Panc1 (cell line): ENCODE measurements at regions not wholly inside any gene's neighbourhood (a gene's known extent, or its start where the extent isn't known, plus 50 kb on each side); places are given as distances from the start of the nearest gene placed in this dataset.

Experiments used
- ATAC-seq: fragments of 200-7000 bp; cut with Tn5 transposase; 2 replicates; pipeline ENCODE4 v1.9.1; 2020; ENCODE audit warnings: mild to moderate bottlenecking, moderate library complexity
- BruUV-seq: library from RNA; stranded (reverse); fragments of 400-500 nt; replicated peaks from 2 replicates; lab custom pipeline; 2021; lab: Mats Ljungman, UMichigan
- CTCF ChIA-PET: fragments of 300-600 bp; sonication (Branson Sonifier 250); formaldehyde crosslinking; loops from one replicate; lab custom pipeline; 2022; ENCODE audit warnings: antibody characterized with exemption; lab: Charles Lee
- POLR2A ChIA-PET: fragments of 300-600 bp; sonication (Branson Sonifier 250); formaldehyde crosslinking; loops from one replicate; lab custom pipeline; 2022; ENCODE audit warnings: antibody characterized with exemption; lab: Charles Lee
- DNase-seq: peaks from one replicate; pipeline ENCODE4 v3.0.0-alpha.2; 2010; ENCODE audit warnings: low read depth, low spot score
- H3K27ac ChIP-seq: 2 replicates; pipeline ENCODE4 v1.5.1; 2011; ENCODE audit warnings: mild to moderate bottlenecking, low read length, inconsistent platforms
- H3K27me3 ChIP-seq: fragments of 200-500 bp; sonication (Bioruptor generic); 2 replicates; pipeline ENCODE4 v1.6.0; 2014; ENCODE audit warnings: low read length, inconsistent platforms; ENCODE audit not compliant: control insufficient read depth, insufficient read depth
- H3K36me3 ChIP-seq: fragments of 200-500 bp; sonication (Bioruptor generic); 2 replicates; pipeline ENCODE4 v1.5.1; 2014; ENCODE audit warnings: inconsistent platforms, mild to moderate bottlenecking, low read length, moderate library complexity; ENCODE audit not compliant: control insufficient read depth, insufficient read depth
- H3K4me1 ChIP-seq: 2 replicates; pipeline ENCODE4 v1.5.1; 2011; ENCODE audit warnings: inconsistent platforms, mild to moderate bottlenecking, low read length, moderate library complexity; ENCODE audit not compliant: control insufficient read depth, insufficient read depth
- H3K4me3 ChIP-seq, 2 experiments: 2 replicates each; pipeline ENCODE4 v1.5.1; 2011 to 2012; ENCODE audit warnings: low read depth in 2 of 2, low read length in 2 of 2, mild to moderate bottlenecking in 2 of 2, inconsistent platforms in 1 of 2, moderate library complexity in 1 of 2
- H3K9me3 ChIP-seq: fragments of 200-500 bp; sonication (Bioruptor generic); 2 replicates; pipeline ENCODE4 v1.5.1; 2014; ENCODE audit warnings: low read depth, mild to moderate bottlenecking, inconsistent platforms, low read length, moderate library complexity; ENCODE audit not compliant: control insufficient read depth, insufficient read depth
- CTCF ChIP-seq: fragments of 450-650 bp; IDR thresholded peaks from 2 replicates; pipeline ENCODE4 v1.5.1; 2017; ENCODE audit warnings: mild to moderate bottlenecking
- POLR2AphosphoS5 ChIP-seq: IDR thresholded peaks from 2 replicates; pipeline ENCODE4 v1.6.1; 2012; ENCODE audit warnings: mild to moderate bottlenecking, low read depth, low read length, moderate library complexity
- REST ChIP-seq, 2 experiments: IDR thresholded peaks; 2 replicates each; pipeline ENCODE4 v1.6.1; 2011 to 2012; ENCODE audit warnings: low read depth in 2 of 2, control low read depth in 1 of 2, low read length in 1 of 2, mild to moderate bottlenecking in 1 of 2, moderate library complexity in 1 of 2; ENCODE audit not compliant: insufficient read depth in 1 of 2
- SIN3A ChIP-seq: IDR thresholded peaks from 2 replicates; pipeline ENCODE4 v1.6.1; 2012; ENCODE audit warnings: low read depth, mild to moderate bottlenecking, low read length, moderate library complexity, borderline replicate concordance; ENCODE audit not compliant: insufficient read depth
- TCF7L2 ChIP-seq: IDR thresholded peaks from 2 replicates; pipeline ENCODE4 v1.6.1; 2011; ENCODE audit warnings: mild to moderate bottlenecking, low read depth, low read length, inconsistent platforms
- in situ Hi-C: cut with HindIII; loops from 2 replicates; pipeline ENCODE4 v1.10.0; 2016; ENCODE audit warnings: low sequenced_read_pairs, low pct_unique_long_range_greater_than_20kb
- intact Hi-C: fragments of 100-400 bp; cut with micrococcal nuclease; formaldehyde crosslinking; loops from one replicate; pipeline ENCODE4 v1.10.0; 2022; ENCODE audit not compliant: unreplicated experiment

GRCh38 chr12:25417071-25417470 is 136.0 kb downstream of the LMNTD1 start:
- POLR2A ChIA-PET: no interaction called here
- TF ChIP-seq TCF7L2: no peak
- no peak for TF ChIP-seq POLR2AphosphoS5
- TF ChIP-seq REST (IDR thresholded peaks at IDR 0.05; ENCODE audit: insufficient read depth in 1 of 2, low read depth in 2 of 2, low read length in 1 of 2): no peak
- no peak for TF ChIP-seq CTCF
- TF ChIP-seq SIN3A: no peak
- Histone ChIP-seq H3K27me3 (no peaks in the 10 kb centered on the region; the same call in 1 of the 2 replicates), H3K4me3 (no peak overlapping the region), H3K4me1 (no peaks in the 10 kb centered on the region), H3K27ac (no peak overlapping the region), H3K36me3 (no peaks in the 10 kb centered on the region), H3K9me3 (no peaks in the 10 kb centered on the region)
- BruUV-seq: no TSS peak
- intact Hi-C loops (no loop called here), in situ Hi-C loops (no loop called here)
- no peak for ATAC-seq
- no peak for DNase-seq
- CTCF ChIA-PET: interaction anchor here (0.7 kb wide), 1 partner anchor 11 kb away, joined by 3 read pairs; no protein-coding TSS in a partner anchor

- BruUV-seq: no TSS peak
- intact Hi-C loops: no loop called here
- Histone ChIP-seq H3K36me3 (no peaks in the 10 kb centered on the region), H3K4me1 (no peaks in the 10 kb centered on the region), H3K27ac (no peak overlapping the region), H3K4me3 (no peak overlapping the region), H3K27me3 (no peaks in the 10 kb centered on the region; the same call in 1 of the 2 replicates), H3K9me3 (no peaks in the 10 kb centered on the region)
- POLR2A ChIA-PET: no interaction called here
- DNase-seq (no peak), ATAC-seq (no peak)
- TF ChIP-seq TCF7L2: no peak
- no peak for TF ChIP-seq SIN3A
- no peak for TF ChIP-seq POLR2AphosphoS5
- TF ChIP-seq REST (IDR thresholded peaks at IDR 0.05; ENCODE audit: insufficient read depth in 1 of 2, low read depth in 2 of 2, low read length in 1 of 2): no peak
- TF ChIP-seq CTCF: no peak
- CTCF ChIA-PET: interaction anchor here (0.7 kb wide), 1 partner anchor 10 kb away, joined by 3 read pairs; no protein-coding TSS in a partner anchor
- in situ Hi-C loops: no loop called here
Observed at GRCh38 chr12:25416516-25416915, 136.6 kb downstream of the LMNTD1 start.
